ENCODE measurements at regions not wholly inside any gene's neighbourhood (a gene's known extent, or its start where the extent isn't known, plus 50 kb on each side); places are given as distances from the start of the nearest gene placed in this dataset.

DNA sequence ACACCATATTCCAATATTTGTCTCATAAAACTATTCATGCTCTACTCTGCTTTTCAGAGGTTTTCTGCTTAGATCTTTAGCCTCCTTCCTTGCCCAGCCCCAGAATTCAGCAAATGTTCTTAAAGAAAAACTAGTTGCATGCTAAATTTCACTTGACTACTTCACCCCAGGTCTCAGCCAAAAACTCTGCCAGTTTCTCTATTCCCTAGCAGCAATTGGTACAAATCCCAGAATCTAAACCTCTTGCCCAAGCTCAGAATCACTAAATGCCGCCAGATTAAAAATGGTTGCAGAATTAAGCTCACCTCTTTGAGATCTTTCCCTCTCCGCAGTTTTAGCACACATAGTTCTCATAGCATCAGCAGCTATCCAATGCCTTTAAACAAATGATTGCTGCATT lies 331.2 kb upstream of the SMARCA2 start:
- Mint-ChIP-seq H3K9me3 (peaks cover 0 to 1% (median 0%) of the 10 kb centered on the region in 7 donors), H3K4me3 (no peak overlapping the region), H3K27ac (no peak overlapping the region), H3K36me3 (no peaks in the 10 kb centered on the region), H3K27me3 (ENCODE audit: low read depth in 3 of 3) (no peaks in the 10 kb centered on the region), H3K4me1 (no peaks in the 10 kb centered on the region)
- DNase-seq, result no peak
- Histone ChIP-seq H2AFZ (ENCODE audit: insufficient read depth, low read depth, low read length, poor library complexity, severe bottlenecking) (no peak overlapping the region), H4K20me1 (ENCODE audit: insufficient read depth, low read length) (no peaks in the 10 kb centered on the region), H3K79me2 (ENCODE audit: insufficient read depth, low read length) (no peaks in the 10 kb centered on the region), H3K9ac (ENCODE audit: insufficient read depth, low read length, poor library complexity, severe bottlenecking) (no peak overlapping the region), H3K27ac (ENCODE audit: low read depth in 1 of 2, low read length in 2 of 2) (no peak overlapping the region), H3K36me3 (replicated peaks in 1 of 2; ENCODE audit: control insufficient read depth in 1 of 2, insufficient read depth in 2 of 2, low read length in 2 of 2) (no peaks in the 10 kb centered on the region), H3K4me2 (replicated peaks; ENCODE audit: extremely low read depth, low read length, poor library complexity, severe bottlenecking) (no peak overlapping the region), H3K27me3 (ENCODE audit: control insufficient read depth in 2 of 2, insufficient read depth in 2 of 2, low read length in 2 of 2) (no peaks in the 10 kb centered on the region), H3K4me3 (replicated peaks in 1 of 3; ENCODE audit: low read depth in 2 of 3, low read length in 3 of 3) (no peak overlapping the region), H3K4me1 (ENCODE audit: control insufficient read depth in 1 of 2, insufficient read depth in 2 of 2, low read length in 2 of 2) (no peaks in the 10 kb centered on the region), H3K9me3 (replicated peaks in 1 of 2; ENCODE audit: control insufficient read depth in 1 of 2, insufficient read depth in 1 of 2, low read length in 2 of 2) (peaks cover 0 to 4% of the 10 kb centered on the region in 2 donors)
- 89% methylated on average over 2 of the region's 2 CpGs for WGBS (ENCODE audit: insufficient coverage)
- intact Hi-C loops (cut with micrococcal nuclease), result no loop called here
- TF ChIP-seq, protein P1, sequence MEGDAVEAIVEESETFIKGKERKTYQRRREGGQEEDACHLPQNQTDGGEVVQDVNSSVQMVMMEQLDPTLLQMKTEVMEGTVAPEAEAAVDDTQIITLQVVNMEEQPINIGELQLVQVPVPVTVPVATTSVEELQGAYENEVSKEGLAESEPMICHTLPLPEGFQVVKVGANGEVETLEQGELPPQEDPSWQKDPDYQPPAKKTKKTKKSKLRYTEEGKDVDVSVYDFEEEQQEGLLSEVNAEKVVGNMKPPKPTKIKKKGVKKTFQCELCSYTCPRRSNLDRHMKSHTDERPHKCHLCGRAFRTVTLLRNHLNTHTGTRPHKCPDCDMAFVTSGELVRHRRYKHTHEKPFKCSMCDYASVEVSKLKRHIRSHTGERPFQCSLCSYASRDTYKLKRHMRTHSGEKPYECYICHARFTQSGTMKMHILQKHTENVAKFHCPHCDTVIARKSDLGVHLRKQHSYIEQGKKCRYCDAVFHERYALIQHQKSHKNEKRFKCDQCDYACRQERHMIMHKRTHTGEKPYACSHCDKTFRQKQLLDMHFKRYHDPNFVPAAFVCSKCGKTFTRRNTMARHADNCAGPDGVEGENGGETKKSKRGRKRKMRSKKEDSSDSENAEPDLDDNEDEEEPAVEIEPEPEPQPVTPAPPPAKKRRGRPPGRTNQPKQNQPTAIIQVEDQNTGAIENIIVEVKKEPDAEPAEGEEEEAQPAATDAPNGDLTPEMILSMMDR (IDR thresholded peaks at IDR 0.05), result no peak

DNA sequence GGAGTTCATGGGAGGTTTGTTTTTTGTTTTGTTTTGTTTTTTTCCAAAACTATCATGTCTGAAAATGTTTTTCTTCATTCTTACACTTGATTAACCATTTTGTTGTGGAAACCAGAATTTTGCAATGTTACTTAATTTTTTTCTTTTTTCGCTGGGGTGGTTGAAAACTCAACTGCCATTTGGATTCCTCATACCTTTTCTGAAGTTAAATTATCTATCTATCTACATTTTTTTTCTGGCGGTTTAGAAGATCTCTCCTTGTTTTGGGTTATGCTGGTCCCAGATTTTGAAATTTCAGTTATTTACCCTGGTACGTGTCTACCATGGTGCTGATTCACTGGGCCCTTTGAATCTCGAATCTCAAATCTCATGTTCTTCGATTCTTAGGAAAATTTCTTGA lies 316.2 kb upstream of the SMARCA2 start:
- WGBS (ENCODE audit: insufficient coverage), result 100% methylated on average over 1 of the region's 5 CpGs
- no peaks in the 10 kb centered on the region for H3K36me3 ChIP-seq (replicated peaks in 1 of 2; ENCODE audit: control insufficient read depth in 1 of 2, insufficient read depth in 2 of 2, low read length in 2 of 2)
- H3K27me3 ChIP-seq (ENCODE audit: control insufficient read depth in 2 of 2, insufficient read depth in 2 of 2, low read length in 2 of 2), result no peaks in the 10 kb centered on the region
- no peak overlapping the region for H3K27ac ChIP-seq (ENCODE audit: low read depth in 1 of 2, low read length in 2 of 2)
- no peaks in the 10 kb centered on the region for H3K4me1 ChIP-seq (ENCODE audit: control insufficient read depth in 1 of 2, insufficient read depth in 2 of 2, low read length in 2 of 2)
- H3K36me3 Mint-ChIP-seq, result no peaks in the 10 kb centered on the region
- TF ChIP-seq, protein P1 (IDR thresholded peaks at IDR 0.05), result no peak
- no peaks in the 10 kb centered on the region for H3K9me3 ChIP-seq (replicated peaks in 1 of 2; ENCODE audit: control insufficient read depth in 1 of 2, insufficient read depth in 1 of 2, low read length in 2 of 2)
- no peak overlapping the region for H3K4me3 Mint-ChIP-seq
- no peak overlapping the region for H3K27ac Mint-ChIP-seq
- no peak overlapping the region for H2AFZ ChIP-seq (ENCODE audit: insufficient read depth, low read depth, low read length, poor library complexity, severe bottlenecking)
- H3K4me1 Mint-ChIP-seq, result no peaks in the 10 kb centered on the region
- peaks cover 0 to 2% (median 0%) of the 10 kb centered on the region in 7 donors for H3K9me3 Mint-ChIP-seq
- no peak overlapping the region for H3K4me2 ChIP-seq (replicated peaks; ENCODE audit: extremely low read depth, low read length, poor library complexity, severe bottlenecking)
- H3K27me3 Mint-ChIP-seq (ENCODE audit: low read depth in 3 of 3), result no peaks in the 10 kb centered on the region
- intact Hi-C loops (cut with micrococcal nuclease), result no loop called here
- no peaks in the 10 kb centered on the region for H3K79me2 ChIP-seq (ENCODE audit: insufficient read depth, low read length)
- H3K4me3 ChIP-seq (replicated peaks in 1 of 3; ENCODE audit: low read depth in 2 of 3, low read length in 3 of 3), result no peak overlapping the region
- H4K20me1 ChIP-seq (ENCODE audit: insufficient read depth, low read length), result no peaks in the 10 kb centered on the region
- H3K9ac ChIP-seq (ENCODE audit: insufficient read depth, low read length, poor library complexity, severe bottlenecking), result no peak overlapping the region
- DNase-seq, result no peak

All from CD14-positive monocyte (primary cell).